ENCODE measurements at regions not wholly inside any gene's neighbourhood (a gene's known extent, or its start where the extent isn't known, plus 50 kb on each side); places are given as distances from the start of the nearest gene placed in this dataset.

- TF ChIP-seq, protein P1, sequence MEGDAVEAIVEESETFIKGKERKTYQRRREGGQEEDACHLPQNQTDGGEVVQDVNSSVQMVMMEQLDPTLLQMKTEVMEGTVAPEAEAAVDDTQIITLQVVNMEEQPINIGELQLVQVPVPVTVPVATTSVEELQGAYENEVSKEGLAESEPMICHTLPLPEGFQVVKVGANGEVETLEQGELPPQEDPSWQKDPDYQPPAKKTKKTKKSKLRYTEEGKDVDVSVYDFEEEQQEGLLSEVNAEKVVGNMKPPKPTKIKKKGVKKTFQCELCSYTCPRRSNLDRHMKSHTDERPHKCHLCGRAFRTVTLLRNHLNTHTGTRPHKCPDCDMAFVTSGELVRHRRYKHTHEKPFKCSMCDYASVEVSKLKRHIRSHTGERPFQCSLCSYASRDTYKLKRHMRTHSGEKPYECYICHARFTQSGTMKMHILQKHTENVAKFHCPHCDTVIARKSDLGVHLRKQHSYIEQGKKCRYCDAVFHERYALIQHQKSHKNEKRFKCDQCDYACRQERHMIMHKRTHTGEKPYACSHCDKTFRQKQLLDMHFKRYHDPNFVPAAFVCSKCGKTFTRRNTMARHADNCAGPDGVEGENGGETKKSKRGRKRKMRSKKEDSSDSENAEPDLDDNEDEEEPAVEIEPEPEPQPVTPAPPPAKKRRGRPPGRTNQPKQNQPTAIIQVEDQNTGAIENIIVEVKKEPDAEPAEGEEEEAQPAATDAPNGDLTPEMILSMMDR (IDR thresholded peaks at IDR 0.05) = no peak
- no peak for TF ChIP-seq POLR2A (IDR thresholded peaks at IDR 0.05)
Measured at GRCh38 chr3:152589644-152590043, 245.3 kb upstream of the P2RY1 start.

Measured in esophagus squamous epithelium (tissue), 4 donors.